ENCODE measurements at regions not wholly inside any gene's neighbourhood (a gene's known extent, or its start where the extent isn't known, plus 50 kb on each side); places are given as distances from the start of the nearest gene placed in this dataset.

DNA sequence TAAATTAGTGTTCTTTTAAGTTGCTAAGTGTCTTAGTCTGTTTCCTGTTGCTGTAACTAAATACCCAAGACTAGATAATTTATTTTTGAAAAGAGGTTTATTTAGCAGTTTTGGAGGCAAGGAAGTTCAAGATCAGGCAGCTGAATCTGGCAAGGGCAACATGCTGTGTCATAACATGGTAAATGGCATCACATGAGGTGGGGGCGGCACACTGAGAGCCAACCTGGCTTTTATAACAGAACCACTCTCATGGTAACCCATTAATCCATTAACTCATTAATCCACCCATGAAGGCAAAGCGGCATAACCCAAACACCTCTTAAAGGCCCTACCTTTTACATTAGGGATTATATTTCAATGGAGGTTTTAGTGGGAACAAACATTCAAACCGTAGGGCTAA, 182.2 kb upstream of the GATB start:
- Histone ChIP-seq H3K36me3 (replicated peaks in 1 of 2; ENCODE audit: control extremely low read depth in 1 of 2, control insufficient read depth in 1 of 2, extremely low read depth in 1 of 2, insufficient read depth in 2 of 2, low read length in 1 of 2) (no peaks in the 10 kb centered on the region), H3K27ac (ENCODE audit: low read length in 2 of 2) (no peak overlapping the region), H2AFZ (ENCODE audit: insufficient read depth, low read depth, low read length, poor library complexity, severe bottlenecking) (no peak overlapping the region), H3K27me3 (replicated peaks in 1 of 4; ENCODE audit: control extremely low read depth in 1 of 4, control insufficient read depth in 3 of 4, insufficient read depth in 4 of 4, low read length in 3 of 4) (no peaks in the 10 kb centered on the region), H3K9me3 (ENCODE audit: control extremely low read depth in 1 of 3, control insufficient read depth in 2 of 3, insufficient read depth in 1 of 3, low read length in 2 of 3) (peaks cover 4 to 23% (median 12%) of the 10 kb centered on the region in 3 donors), H3K9ac (ENCODE audit: low read length) (no peak overlapping the region), H3K79me2 (ENCODE audit: control insufficient read depth, insufficient read depth, low read length) (no peaks in the 10 kb centered on the region), H3K4me3 (ENCODE audit: control extremely low read depth in 1 of 5, extremely low read depth in 1 of 5, insufficient read depth in 1 of 5, low read depth in 2 of 5, low read length in 4 of 5) (no peak overlapping the region), H3K4me1 (ENCODE audit: control insufficient read depth in 2 of 2, insufficient read depth in 2 of 2, low read length in 2 of 2) (no peaks in the 10 kb centered on the region), H3K4me2 (replicated peaks; ENCODE audit: low read depth, low read length, poor library complexity, severe bottlenecking) (no peak overlapping the region), H4K20me1 (ENCODE audit: control insufficient read depth, insufficient read depth, low read length, poor library complexity, severe bottlenecking) (no peaks in the 10 kb centered on the region)
- H3K27ac Mint-ChIP-seq: no peak overlapping the region
- H3K4me1 Mint-ChIP-seq: no peaks in the 10 kb centered on the region
- no CpG with 5 or more reads among the region's 3 CpGs for WGBS (ENCODE audit: insufficient coverage)
- intact Hi-C loops (cut with micrococcal nuclease): no loop called here
- no peak for DNase-seq
- ChIA-PET POLR2A (no interaction called here), CTCF (no interaction called here)
- peaks cover 7% of the 10 kb centered on the region for H3K27me3 Mint-ChIP-seq
- H3K4me3 Mint-ChIP-seq: no peak overlapping the region
- TF ChIP-seq CTCF (IDR thresholded peaks at IDR 0.05): no peak
- no peak for TF ChIP-seq EZH2 (IDR thresholded peaks at IDR 0.05; ENCODE audit: borderline replicate concordance, insufficient read depth, low read depth, low read length, poor library complexity, severe bottlenecking)
- peaks cover 9% of the 10 kb centered on the region for H3K9me3 Mint-ChIP-seq (ENCODE audit: insufficient read depth)
- no peak for ATAC-seq (ENCODE audit: low read depth)

DNA sequence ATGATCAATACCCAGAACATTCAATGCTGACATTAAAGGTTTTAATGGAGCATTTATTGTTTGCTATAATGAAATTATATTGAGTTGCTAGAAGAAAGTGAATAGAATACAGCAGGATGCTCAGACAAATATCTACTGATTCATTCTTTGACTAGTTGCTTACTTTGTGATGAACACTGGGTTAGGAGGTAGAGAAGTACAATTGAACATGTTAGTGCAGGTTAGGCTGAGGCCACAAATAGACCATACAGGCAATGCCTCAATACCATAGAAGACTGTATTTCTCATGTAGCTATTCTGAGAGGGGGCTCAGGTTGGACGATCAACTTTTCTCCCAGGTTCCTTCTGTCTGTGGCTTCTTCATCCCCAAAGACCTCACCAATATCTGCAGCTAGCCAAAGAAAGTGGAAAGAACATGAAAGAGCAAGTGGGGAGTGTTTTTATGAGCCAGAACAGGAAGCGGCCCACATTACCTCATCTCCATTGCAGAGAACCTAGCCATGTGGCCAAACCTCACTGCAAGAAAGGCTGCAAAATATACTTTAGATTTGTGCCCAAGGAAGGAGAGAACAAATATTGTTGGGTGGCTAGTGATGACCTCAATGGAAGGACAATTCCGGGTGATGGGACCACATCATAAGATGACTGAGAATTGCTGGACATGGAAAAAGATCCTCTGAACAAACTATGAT, 180.3 kb upstream of the GATB start:
- no peak overlapping the region for H2AFZ ChIP-seq (ENCODE audit: insufficient read depth, low read depth, low read length, poor library complexity, severe bottlenecking)
- H3K4me1 Mint-ChIP-seq: no peaks in the 10 kb centered on the region
- H3K27ac ChIP-seq (ENCODE audit: low read length in 2 of 2): no peak overlapping the region
- no peaks in the 10 kb centered on the region for H3K27me3 ChIP-seq (replicated peaks in 1 of 4; ENCODE audit: control extremely low read depth in 1 of 4, control insufficient read depth in 3 of 4, insufficient read depth in 4 of 4, low read length in 3 of 4)
- H3K27ac Mint-ChIP-seq: no peak overlapping the region
- no peaks in the 10 kb centered on the region for H4K20me1 ChIP-seq (ENCODE audit: control insufficient read depth, insufficient read depth, low read length, poor library complexity, severe bottlenecking)
- POLR2A ChIA-PET: no interaction called here
- no peak overlapping the region for H3K9ac ChIP-seq (ENCODE audit: low read length)
- intact Hi-C loops (cut with micrococcal nuclease): no loop called here
- DNase-seq (no peak), ATAC-seq (ENCODE audit: low read depth) (no peak)
- H3K4me2 ChIP-seq (replicated peaks; ENCODE audit: low read depth, low read length, poor library complexity, severe bottlenecking): no peak overlapping the region
- WGBS (ENCODE audit: insufficient coverage): 78% methylated on average over 1 of the region's 3 CpGs
- no peaks in the 10 kb centered on the region for H3K36me3 ChIP-seq (replicated peaks in 1 of 2; ENCODE audit: control extremely low read depth in 1 of 2, control insufficient read depth in 1 of 2, extremely low read depth in 1 of 2, insufficient read depth in 2 of 2, low read length in 1 of 2)
- CTCF ChIA-PET: no interaction called here
- no peak overlapping the region for H3K4me3 ChIP-seq (ENCODE audit: control extremely low read depth in 1 of 5, extremely low read depth in 1 of 5, insufficient read depth in 1 of 5, low read depth in 2 of 5, low read length in 4 of 5)
- H3K4me3 Mint-ChIP-seq: no peak overlapping the region
- H3K9me3 ChIP-seq (ENCODE audit: control extremely low read depth in 1 of 3, control insufficient read depth in 2 of 3, insufficient read depth in 1 of 3, low read length in 2 of 3): peaks cover 3 to 7% (median 4%) of the 10 kb centered on the region in 3 donors
- no peaks in the 10 kb centered on the region for H3K4me1 ChIP-seq (ENCODE audit: control insufficient read depth in 2 of 2, insufficient read depth in 2 of 2, low read length in 2 of 2)
- H3K79me2 ChIP-seq (ENCODE audit: control insufficient read depth, insufficient read depth, low read length): no peaks in the 10 kb centered on the region
- TF ChIP-seq EZH2 (IDR thresholded peaks at IDR 0.05; ENCODE audit: borderline replicate concordance, insufficient read depth, low read depth, low read length, poor library complexity, severe bottlenecking) (no peak), CTCF (IDR thresholded peaks at IDR 0.05) (no peak)
- H3K9me3 Mint-ChIP-seq (ENCODE audit: insufficient read depth): peaks cover 4% of the 10 kb centered on the region
- H3K27me3 Mint-ChIP-seq: peaks cover 11% of the 10 kb centered on the region

Data from B cell (primary cell).